Stimulated activated CD4-positive, alpha-beta T cell treated with anti-CD3 and anti-CD28 coated beads, TNF-alpha, amount 100 ng/mL, for 1 hour (primary cell): ENCODE measurements at regions not wholly inside any gene's neighbourhood (a gene's known extent, or its start where the extent isn't known, plus 50 kb on each side); places are given as distances from the start of the nearest gene placed in this dataset.
"Not testable (repeated sequence)": the region's sequence is repeated elsewhere in the genome, so short reads cannot be mapped to it uniquely, and the experiment has no call there.

Source experiments
- DNase-seq, 3 donors: peaks; one replicate each; pipeline ENCODE4 v3.0.0-alpha.2; 2020; ENCODE audit warnings: low read depth in 3 of 3, low spot score in 1 of 3

DNA sequence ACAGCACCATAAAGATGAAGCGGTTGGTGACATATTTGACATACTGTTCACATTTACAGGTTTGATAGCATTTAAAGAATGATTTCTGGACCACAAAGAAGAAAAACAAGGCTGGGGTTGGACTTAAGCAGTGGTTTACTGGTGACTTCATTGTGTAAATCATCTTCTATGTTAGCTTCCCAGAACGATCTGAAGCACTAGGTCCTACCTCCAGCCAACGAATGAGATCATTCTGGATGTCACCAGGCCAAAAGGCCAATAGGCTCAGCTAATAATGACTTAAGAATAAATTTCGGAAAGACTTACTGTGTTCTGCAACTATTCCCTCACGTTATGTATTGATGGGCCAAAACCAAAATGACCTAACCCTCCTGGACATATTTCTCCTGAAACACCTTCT is 675.3 kb upstream of the CCNG1 start:
- no peak for DNase-seq

DNA sequence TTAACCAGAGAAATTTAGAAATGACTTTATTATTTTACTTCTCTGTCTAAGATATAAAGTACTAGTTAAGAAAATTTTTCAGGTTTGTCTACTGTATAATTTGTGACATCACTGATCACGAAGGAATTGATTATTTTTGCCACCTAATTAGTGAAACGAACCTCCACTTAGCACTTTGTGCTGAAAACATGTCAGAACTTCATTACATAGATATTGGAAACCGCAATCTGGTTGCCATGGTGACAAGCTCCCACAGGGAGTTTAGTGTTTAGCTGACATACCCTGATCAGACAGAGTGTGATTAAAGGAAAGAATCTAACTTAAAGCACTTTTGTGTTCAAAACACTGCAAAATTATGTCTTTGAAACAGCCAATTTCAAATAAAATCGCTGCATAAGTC is 668.4 kb upstream of the CCNG1 start:
- DNase-seq = no peak

DNA sequence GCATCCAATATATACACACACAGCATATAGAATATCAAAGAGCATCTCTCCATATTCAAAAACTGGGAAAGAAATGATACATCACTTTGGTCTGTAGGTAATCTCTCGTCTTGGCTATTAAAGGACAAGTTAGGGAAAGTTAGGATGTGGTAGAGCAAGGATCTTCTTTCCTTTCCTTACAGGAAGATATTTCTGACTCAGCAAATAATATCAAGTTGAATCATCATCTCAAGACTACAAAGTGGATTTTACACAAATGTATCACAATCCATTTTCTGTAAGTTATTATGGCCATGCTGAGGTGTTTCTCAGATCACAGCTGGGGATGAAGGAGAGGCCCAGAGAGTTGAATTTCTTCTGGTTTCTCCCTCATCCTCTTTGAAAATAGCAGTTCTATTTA is 651.7 kb upstream of the CCNG1 start:
- no peak for DNase-seq

DNA sequence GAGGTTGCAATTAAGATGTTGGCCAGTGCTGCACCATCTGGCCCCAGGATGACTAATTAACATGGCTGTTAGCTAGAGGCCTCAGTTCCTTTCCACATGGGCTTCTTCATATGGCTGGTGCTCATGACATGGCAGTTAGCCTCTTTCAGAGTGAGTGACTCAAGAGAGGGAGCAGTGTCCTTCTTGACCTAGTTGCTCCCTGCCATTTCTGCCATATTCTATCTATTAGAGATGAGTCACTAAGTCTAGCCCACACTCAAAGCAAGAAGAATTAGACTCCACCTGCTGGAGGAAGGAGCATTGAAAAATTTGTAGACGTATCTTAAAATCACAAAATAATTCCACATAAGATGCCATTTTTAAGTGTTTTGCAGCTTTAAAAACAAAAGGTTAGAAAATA is 651.2 kb upstream of the CCNG1 start:
- no peak for DNase-seq

DNA sequence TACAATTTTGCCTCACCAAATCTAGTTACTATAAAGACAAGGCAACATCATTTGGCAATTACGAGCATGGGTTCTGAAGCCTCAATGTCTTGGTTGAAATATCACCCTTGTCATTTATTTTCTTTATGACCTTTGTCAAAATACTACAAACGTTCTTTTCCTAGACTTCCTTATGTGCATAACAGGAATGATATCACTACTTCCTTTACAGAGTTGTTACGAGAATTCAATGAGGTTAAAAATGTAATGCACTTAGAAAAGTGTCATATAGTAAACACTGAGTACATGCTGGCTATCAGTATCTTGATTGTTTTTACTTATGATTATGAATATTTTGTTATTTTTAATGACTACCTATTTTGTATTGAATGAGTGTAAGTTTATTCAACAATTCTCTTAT is 640.9 kb upstream of the CCNG1 start:
- DNase-seq = no peak

DNA sequence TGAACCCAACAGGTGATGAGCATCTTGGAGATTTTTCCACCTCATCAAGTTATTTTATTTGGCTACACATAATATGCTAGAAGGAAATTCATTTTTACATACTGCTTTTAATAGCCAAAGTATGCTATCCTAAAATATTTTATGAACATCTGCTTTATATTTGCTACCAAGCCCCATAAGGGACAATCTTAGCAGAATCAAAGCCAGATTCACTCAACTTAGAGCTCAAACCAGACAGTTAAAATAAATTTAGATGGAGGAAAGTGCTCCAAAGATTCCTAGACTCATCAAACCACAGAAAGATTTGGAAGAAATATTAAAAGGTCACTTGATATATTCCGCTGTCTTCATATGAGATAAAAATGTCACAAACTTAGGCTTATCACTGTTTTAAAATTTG is 637.1 kb upstream of the CCNG1 start:
- no peak for DNase-seq

DNA sequence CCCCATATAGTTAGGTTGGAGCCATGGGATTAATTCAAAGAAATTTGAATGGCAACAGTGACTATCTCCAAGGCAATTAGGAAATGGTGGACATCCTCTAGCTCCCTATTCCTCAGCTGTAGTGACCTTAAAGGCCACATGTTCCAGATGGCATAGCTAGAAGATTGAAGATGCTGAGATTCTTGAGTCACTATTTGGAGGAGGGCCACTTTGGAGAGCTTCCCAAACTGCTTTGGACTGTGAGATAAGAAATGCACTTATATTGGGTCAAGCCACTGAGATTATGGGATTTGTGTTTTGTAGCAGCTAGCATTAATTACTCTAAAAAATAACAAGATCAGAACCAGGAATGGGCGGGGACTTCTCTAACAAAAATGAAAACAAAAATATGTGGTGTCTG is 636.2 kb upstream of the CCNG1 start:
- no peak for DNase-seq

DNA sequence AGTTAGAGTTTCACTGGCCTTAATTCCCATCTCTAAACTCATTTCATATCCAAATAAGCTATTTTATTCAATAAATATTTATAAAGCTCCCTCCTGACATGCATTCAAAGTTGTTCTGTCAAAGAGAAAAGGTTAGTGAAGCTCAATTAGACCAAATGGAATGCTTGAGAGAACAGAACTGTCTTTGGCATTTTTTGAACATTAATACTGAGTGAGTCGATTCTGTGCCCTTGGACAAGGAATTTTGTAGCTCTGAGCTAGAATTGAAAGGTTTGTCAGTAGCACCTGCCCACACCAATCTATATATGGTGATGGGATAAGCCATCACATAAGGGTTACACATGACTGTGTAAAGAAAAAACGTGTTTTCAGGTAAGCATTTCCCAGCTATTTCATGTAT is 631.2 kb upstream of the CCNG1 start:
- no peak for DNase-seq

DNA sequence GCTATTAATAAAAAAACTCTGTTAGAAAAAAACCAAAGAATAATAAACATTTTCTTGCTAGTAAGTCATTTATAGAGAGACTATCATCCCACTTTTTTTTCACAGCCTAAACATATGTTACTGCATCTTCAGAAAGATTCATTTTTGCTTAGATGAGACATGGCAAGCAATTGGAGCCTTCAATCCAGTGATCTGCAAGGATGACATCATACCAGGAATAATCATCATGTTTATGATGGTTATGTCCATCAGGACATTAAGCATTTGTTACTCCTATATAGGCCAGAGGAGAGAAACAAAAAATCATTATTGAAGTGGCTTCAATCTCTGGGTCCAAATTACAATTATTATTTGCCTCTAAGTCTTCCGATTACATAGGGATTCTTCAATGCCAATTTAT is 626.3 kb upstream of the CCNG1 start:
- no peak for DNase-seq

DNA sequence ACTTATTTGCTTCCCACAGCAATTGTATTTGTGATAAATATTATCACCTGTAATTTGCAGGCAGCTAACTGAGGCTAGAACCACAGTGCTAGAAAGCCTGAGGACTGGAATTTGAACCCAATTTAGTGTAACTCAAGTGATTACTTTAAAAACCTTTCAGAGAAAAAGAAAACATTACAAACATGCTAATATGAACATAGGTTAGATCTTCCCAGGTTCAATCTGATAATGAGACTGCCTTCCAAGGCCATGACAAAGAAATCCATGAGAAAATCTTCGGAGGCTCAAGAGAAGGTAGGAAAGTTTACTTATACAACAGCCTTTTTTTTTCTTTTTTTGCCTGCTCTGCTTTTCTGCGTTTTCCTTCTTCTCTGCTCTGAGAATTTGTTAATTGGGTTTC is 620.6 kb upstream of the CCNG1 start:
- DNase-seq = no peak

DNA sequence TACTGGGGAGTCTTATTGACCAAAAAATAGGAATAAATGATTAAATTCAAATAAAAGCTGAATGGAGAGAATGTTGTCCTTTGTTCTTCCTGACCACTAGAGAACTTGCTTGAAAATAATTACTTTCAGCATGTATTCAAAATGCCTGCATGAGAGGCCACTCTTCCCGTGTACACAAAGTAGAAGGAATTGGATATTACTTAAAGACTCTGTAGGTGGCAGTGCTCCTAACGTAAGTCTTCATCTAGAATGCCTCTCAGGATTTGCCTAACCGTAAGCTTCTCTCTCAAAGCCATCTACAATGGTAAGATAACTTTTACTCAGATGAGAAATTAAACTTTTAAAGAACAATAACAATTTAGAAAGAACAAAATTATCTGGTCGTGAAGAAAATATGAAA is 620.0 kb upstream of the CCNG1 start:
- no peak for DNase-seq

DNA sequence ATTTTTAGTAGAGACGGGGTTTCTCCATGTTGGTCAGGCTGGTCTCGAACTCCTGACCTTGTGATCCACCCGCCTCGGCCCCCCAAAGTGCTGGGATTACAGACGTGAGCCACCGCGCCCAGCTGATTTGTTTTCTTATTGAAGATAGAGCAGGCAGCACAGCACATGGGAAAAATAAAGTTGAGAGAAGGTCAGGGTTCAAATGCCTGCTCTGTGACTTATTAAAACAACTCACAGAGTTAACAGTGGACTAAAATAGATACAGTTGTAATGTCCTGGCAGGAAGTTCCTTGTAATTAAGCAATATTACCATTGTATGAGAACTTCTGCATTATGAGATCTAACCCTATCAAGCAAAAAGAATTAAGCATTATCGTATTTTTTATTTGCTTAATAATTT is 615.7 kb upstream of the CCNG1 start:
- not testable (repeated sequence) for DNase-seq

DNA sequence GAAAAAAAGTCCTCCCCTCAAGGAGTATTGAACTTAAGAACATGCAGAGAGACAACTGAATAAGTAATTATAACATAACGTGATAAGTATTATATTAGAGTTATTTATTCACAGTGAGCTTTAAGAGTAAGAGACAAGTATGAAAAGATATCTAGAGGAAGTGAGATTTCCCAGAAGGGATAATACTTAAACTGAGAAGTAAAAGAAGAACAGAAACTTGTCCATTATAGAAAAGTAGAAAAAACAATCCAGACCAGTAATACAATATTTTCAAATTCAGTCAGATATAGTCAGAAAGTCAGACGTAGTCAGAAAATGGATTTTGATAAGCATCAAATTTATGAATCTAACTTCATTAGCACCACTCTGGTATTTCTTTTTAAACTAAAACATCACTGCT is 613.0 kb upstream of the CCNG1 start:
- DNase-seq = no peak

DNA sequence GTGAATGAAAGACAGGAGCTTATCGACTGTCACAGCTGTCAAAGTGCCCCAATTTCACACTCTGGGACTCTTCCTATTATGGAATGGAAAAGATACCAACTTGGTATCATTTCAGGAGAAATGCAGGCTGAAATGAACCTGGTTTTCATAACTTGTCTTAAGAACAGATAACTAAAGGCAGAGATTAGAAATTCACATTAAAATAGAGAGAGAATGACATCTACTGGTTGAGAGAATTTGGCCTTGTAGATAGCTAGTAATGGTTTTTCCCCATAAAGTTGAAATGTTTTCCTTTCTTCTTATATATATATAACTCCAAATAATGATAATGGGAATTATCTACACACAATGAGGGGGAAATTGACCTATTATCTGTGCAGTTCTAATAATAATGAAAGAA is 600.2 kb upstream of the CCNG1 start:
- DNase-seq = no peak

DNA sequence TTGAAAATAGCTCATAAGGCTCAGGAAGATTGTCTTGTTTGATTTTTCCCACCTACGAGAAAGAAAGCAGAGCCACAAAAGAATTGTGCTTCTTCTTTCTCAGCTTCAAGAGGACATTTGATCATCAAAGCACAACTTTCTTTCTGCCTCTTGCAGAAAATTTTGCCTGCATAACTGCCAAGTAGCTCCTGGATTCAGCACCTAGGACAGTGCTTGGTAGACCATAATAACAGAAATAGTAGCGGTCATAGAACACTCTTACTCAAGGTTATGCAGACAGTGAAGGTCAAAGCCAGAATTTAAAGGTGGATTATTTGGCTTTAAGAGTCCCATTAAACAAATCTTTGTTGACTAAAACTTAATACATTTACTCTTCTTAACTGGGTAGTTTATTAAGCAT is 594.7 kb upstream of the CCNG1 start:
- no peak for DNase-seq

DNA sequence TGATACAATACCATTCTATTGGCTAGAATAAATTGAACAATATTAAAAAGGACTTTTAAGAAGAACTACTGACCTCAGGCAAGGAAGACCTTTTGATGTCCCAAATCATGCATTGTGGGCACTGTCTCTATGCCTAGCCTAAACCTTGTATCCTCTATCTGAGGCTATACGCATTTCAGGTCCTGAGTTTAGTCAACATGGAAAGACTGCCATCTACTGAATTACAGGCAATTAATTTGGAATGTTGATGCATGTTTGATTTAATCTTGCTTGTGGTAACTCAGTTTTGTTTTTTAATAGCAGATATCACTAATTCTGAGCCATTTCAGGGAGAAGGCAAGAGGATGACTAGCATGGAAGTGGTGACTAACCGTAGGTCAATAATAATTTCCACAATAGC is 585.3 kb upstream of the CCNG1 start:
- no peak for DNase-seq

DNA sequence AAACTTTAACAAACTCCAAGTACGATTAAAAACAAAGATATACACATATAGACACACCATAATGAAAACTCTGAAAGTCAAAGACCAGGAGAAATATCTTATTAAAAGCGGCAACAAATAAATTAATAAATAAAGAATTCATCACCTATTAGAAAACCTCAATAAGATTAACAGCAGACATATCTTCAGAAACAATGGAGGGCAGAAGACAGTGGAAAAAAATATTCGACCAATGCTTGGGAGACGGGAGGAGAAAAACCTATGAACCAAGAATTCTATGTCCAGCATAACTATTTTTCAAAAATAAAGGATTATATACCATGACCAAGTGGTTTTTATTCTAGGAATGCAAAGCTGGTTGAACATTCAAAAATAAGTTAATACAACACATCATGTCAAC is 578.6 kb upstream of the CCNG1 start:
- DNase-seq = no peak

DNA sequence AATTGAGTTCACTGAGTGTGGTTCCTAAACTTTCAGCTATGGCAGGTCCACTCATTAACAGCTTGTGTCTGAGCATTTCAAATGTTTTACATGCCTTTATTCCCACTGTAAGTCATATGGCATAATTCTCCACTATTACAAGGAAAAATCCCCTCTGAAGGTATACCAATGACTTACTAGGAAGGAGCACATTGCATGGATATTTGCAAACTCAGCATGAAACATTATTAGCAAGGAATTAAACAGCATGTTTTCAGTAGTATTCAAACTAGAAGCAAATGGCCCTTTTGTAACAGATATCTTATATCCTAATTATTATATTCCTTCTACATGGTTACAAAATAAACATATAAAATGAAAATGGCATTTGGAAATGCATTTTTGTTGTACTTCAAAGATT is 566.4 kb upstream of the CCNG1 start:
- no peak for DNase-seq

DNA sequence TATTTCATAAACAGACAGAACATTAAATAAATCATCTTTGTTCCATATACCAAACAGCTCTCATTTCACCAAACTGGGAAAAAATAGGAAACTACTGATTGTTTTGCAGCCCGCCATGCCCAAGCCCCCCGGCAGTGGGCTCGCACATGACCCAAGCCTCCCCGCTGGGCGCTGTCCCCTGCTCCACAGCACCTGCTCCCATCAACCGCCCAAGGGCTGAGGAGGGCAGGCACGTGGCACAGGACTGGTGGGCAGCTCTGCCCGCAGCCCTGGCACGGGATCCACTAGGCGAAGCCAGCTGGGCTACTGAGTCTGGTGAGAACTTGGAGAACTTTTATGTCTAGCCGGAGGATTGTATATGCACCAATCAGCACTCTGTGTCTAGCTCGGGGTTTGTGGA is 554.8 kb upstream of the CCNG1 start:
- DNase-seq = no peak

DNA sequence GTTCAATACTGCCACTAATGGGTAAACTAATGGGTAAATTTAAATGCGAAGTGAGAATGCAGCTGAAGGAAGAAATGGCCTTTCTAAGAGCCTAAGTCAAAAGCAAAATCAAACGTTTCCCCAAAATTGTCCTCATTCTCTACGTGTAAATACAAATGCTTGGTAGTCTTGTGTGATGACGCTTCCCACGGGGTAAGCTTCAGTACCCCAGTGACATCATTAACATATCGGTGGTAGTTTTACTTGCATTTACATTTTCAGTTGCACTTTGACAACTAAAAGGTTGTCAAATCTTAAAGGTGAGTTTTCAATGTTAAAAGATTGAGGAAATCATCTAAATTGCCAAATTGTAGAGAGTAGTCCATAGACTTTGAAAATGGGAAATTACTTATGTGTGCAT is 550.7 kb upstream of the CCNG1 start:
- no peak for DNase-seq

DNA sequence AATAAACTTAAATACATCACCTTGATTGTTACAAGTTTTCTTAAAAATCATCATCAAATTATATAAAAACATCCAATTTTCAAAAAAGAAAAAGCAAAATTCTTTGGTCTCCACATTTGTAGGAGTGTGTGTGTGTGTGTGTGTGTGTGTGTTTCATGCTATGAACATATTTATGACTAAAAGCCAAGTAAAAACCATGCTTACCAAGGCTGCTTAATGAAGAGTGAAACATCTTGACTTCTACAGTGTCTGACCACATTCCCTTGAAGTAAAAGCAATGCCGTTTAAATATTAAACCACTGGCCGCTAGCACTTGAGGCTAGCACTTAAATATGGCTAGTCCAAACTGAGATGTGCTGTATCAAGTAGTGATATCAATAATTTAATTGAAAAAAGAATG is 549.1 kb upstream of the CCNG1 start:
- DNase-seq = no peak

DNA sequence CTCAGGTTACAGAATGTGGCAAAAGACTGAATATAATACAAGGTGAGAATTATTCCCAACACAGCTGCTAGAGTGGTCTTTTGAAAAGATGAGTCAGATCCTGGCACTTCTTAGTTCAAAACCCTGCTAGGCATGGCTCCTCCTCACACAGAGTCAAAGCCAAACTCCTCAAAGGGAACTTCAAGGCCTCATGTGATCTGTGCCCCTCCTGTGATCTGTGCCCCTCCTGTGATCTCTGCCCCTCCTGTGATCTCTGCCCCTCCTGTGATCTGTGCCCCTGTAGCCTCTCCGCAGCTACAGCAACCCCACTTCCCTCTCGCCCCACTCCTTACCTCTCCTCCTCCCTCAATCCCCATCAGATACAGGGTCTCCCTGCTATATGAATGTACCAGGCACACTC is 525.5 kb upstream of the CCNG1 start:
- no peak for DNase-seq

DNA sequence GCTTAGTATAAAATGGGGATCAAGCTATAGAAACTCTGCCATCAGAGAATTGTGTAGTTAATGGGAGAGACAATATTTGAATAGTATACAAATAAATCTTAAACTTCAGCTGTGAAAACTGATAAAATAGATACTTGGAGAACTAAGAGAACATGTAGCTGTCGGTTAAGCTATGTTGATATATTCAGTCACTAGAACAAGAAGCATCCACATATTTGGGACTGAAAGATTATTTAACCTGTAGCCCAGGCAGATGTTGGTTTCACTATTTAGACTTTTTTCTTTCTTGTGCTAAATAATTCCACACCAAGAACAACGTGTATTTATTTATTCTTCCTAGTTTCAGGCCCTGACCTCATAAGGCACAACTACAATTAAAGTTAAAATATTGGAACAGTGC is 521.0 kb upstream of the CCNG1 start:
- DNase-seq = no peak

DNA sequence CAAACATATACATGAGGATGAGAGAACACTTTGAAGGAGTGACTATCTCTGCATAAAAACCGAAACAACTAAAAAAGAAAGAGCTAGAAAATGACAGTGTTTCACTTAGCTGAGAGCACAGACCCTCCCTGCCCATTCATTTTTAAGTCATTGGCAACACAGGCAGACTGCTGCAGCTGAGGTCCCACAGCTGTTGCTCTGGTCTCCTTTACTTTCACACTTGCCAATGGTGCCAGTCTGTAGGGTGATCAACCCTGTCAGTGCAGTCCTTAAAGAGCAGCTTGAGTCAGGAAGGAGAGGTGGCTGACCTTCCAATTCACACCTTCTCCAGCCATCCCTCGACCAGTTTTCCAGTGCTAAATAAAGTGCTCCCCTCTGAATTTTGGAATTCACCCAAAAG is 508.3 kb upstream of the CCNG1 start:
- no peak for DNase-seq

DNA sequence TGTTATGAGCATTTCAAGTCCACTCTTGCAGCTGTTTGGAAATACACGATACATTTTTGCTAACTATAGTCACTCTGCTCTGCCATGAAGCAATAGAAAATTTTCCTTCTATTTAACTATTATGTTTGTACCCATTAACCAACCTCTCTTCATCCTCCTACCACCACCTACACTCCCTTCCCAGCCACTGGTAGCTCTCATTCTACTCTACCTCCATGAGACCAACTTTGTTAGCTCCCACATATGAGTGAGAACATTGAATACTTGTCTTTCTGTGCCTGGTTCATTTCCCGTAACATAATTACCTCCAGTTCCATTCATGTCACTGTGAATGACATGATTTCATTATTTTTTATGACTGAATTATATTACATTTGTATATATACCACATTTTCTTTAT is 505.9 kb upstream of the CCNG1 start:
- no peak for DNase-seq
